ENCODE measurements at regions not wholly inside any gene's neighbourhood (a gene's known extent, or its start where the extent isn't known, plus 50 kb on each side); places are given as distances from the start of the nearest gene placed in this dataset.

DNA sequence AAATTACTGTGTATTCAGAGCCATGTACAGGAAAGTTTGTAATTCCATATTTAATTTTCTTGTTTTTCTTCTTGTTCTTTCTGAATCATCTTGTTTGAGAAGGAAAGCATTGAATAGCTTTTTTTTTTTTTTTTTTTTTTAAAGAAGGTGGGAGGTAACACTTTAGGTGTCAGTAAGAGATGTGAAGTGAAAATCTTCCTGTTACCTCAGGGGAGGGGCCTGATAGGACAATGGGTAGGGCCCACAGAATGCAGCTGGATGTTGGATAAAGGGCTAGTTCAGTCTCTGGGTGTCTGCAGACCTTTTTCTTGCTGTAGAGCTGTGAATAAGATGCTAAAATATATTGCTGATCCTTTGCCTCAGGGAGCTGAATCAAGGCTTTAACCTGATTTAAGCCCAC, 317.4 kb downstream of the MAN2A1 start:
- no peak overlapping the region for H2AFZ ChIP-seq (ENCODE audit: low read depth, low read length)
- H4K20me1 ChIP-seq (replicated peaks; ENCODE audit: control insufficient read depth, extremely low read depth, insufficient read depth, low read length) = no peaks in the 10 kb centered on the region
- POLR2A ChIA-PET = no interaction called here
- no peak overlapping the region for H3K9ac ChIP-seq (replicated peaks; ENCODE audit: extremely low read depth, insufficient read depth, low read length)
- dilution Hi-C loops (cut with MboI; ENCODE audit: extremely low pct_ligation_motif_present, low sequenced_read_pairs) (no loop called here), intact Hi-C loops (cut with micrococcal nuclease) (no loop called here)
- no peaks in the 10 kb centered on the region for H3K36me3 ChIP-seq (ENCODE audit: control insufficient read depth in 2 of 2, extremely low read depth in 1 of 2, insufficient read depth in 2 of 2, low read length in 2 of 2)
- H3K79me2 ChIP-seq (ENCODE audit: control insufficient read depth, insufficient read depth, low read length) = no peaks in the 10 kb centered on the region
- no peak overlapping the region for H3K4me3 ChIP-seq (replicated peaks in 1 of 3; ENCODE audit: insufficient read depth in 1 of 3, low read depth in 1 of 3, low read length in 3 of 3)
- TF ChIP-seq, protein P1, sequence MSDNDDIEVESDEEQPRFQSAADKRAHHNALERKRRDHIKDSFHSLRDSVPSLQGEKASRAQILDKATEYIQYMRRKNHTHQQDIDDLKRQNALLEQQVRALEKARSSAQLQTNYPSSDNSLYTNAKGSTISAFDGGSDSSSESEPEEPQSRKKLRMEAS (IDR thresholded peaks at IDR 0.05; ENCODE audit: insufficient read depth, insufficient read length) = no peak
- TF ChIP-seq GATA2 (IDR thresholded peaks at IDR 0.05; ENCODE audit: insufficient read depth, insufficient read length, low read depth, low read length) (no peak), JUN (IDR thresholded peaks at IDR 0.05; ENCODE audit: borderline replicate concordance, insufficient read depth, insufficient read length, low read depth) (no peak), MYC (IDR thresholded peaks at IDR 0.05; ENCODE audit: low read depth, low read length) (no peak), POLR2AphosphoS5 (IDR thresholded peaks at IDR 0.05; ENCODE audit: insufficient read depth, low read depth, low read length) (no peak), EZH2 (IDR thresholded peaks at IDR 0.05; ENCODE audit: borderline replicate concordance, low read depth, low read length, severe bottlenecking) (no peak), FOS (IDR thresholded peaks at IDR 0.05; ENCODE audit: borderline replicate concordance, insufficient read depth, low read length) (no peak)
- TF ChIP-seq, protein P2, sequence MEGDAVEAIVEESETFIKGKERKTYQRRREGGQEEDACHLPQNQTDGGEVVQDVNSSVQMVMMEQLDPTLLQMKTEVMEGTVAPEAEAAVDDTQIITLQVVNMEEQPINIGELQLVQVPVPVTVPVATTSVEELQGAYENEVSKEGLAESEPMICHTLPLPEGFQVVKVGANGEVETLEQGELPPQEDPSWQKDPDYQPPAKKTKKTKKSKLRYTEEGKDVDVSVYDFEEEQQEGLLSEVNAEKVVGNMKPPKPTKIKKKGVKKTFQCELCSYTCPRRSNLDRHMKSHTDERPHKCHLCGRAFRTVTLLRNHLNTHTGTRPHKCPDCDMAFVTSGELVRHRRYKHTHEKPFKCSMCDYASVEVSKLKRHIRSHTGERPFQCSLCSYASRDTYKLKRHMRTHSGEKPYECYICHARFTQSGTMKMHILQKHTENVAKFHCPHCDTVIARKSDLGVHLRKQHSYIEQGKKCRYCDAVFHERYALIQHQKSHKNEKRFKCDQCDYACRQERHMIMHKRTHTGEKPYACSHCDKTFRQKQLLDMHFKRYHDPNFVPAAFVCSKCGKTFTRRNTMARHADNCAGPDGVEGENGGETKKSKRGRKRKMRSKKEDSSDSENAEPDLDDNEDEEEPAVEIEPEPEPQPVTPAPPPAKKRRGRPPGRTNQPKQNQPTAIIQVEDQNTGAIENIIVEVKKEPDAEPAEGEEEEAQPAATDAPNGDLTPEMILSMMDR (IDR thresholded peaks at IDR 0.05; ENCODE audit: extremely low read depth in 1 of 2, insufficient read depth in 1 of 2, low read depth in 1 of 2, low read length in 2 of 2) = no peak
- H3K9me1 ChIP-seq (replicated peaks; ENCODE audit: control insufficient read depth, extremely low read depth, insufficient read depth, low read length) = no peaks in the 10 kb centered on the region
- H3K4me2 ChIP-seq (ENCODE audit: insufficient read depth, low read length) = no peak overlapping the region
- no peaks in the 10 kb centered on the region for H3K4me1 ChIP-seq (ENCODE audit: control insufficient read depth, extremely low read depth, insufficient read depth, low read length)
- no peak overlapping the region for H3K27ac ChIP-seq (ENCODE audit: insufficient read depth, low read depth, low read length)
- H3K9me3 ChIP-seq (replicated peaks; ENCODE audit: control insufficient read depth, insufficient read depth, low read length) = no peaks in the 10 kb centered on the region
- DNase-seq (ENCODE audit: low read depth, low spot score) = no peak
- no TSS peak for BruUV-seq (replicated peaks)
- no peak for FAIRE-seq
- CTCF ChIA-PET = no interaction called here
- H3K27me3 ChIP-seq (ENCODE audit: control insufficient read depth in 2 of 2, insufficient read depth in 2 of 2, low read length in 2 of 2) = no peaks in the 10 kb centered on the region

All from endothelial cell of umbilical vein (primary cell).